CD4-positive, alpha-beta T cell treated with Interleukin-6 at 100 ng/mL for 8 hours (primary cell): ENCODE measurements at regions not wholly inside any gene's neighbourhood (a gene's known extent, or its start where the extent isn't known, plus 50 kb on each side); places are given as distances from the start of the nearest gene placed in this dataset.
"Not testable (repeated sequence)": the region's sequence is repeated elsewhere in the genome, so short reads cannot be mapped to it uniquely, and the experiment has no call there.

Source experiments
- DNase-seq: peaks from one replicate; pipeline ENCODE4 v3.0.0-alpha.2; 2020; ENCODE audit warnings: mixed read lengths, low spot score

- DNase-seq = no peak
Measured at GRCh38 chr5:72760259-72760658, 56.2 kb upstream of the TNPO1 start.

- no peak for DNase-seq
Measured at GRCh38 chr5:72752909-72753308, 63.6 kb upstream of the TNPO1 start.

- DNase-seq = no peak
Measured at GRCh38 chr5:72749362-72749997, 67.0 kb upstream of the TNPO1 start.

GRCh38 chr5:72747826-72748225 lies 68.6 kb upstream of the TNPO1 start:
- DNase-seq = no peak

- no peak for DNase-seq
Measured at GRCh38 chr5:72746736-72747135, 69.7 kb upstream of the TNPO1 start.

GRCh38 chr5:72744136-72744535 lies 72.3 kb upstream of the TNPO1 start:
- no peak for DNase-seq

GRCh38 chr5:72741805-72742204 lies 74.7 kb upstream of the TNPO1 start:
- no peak for DNase-seq

GRCh38 chr5:72733810-72734209 lies 82.7 kb upstream of the TNPO1 start:
- no peak for DNase-seq

- no peak for DNase-seq
Measured at GRCh38 chr5:72723581-72723980, 92.9 kb upstream of the TNPO1 start.

GRCh38 chr5:72722792-72723452 lies 93.5 kb upstream of the TNPO1 start:
- DNase-seq = no peak

GRCh38 chr5:72721844-72722243 lies 94.6 kb upstream of the TNPO1 start:
- no peak for DNase-seq

- no peak for DNase-seq
Measured at GRCh38 chr5:72720205-72720604, 96.3 kb upstream of the TNPO1 start.

GRCh38 chr5:72711351-72711750 lies 105.1 kb upstream of the TNPO1 start:
- no peak for DNase-seq

GRCh38 chr5:72709341-72709740 lies 107.1 kb upstream of the TNPO1 start:
- DNase-seq = no peak

- no peak for DNase-seq
Measured at GRCh38 chr5:72705178-72705577, 111.3 kb upstream of the TNPO1 start.

GRCh38 chr5:72703876-72704275 lies 112.6 kb upstream of the TNPO1 start:
- no peak for DNase-seq

GRCh38 chr5:72702881-72703434 lies 113.5 kb upstream of the TNPO1 start:
- no peak for DNase-seq

GRCh38 chr5:72702105-72702504 lies 114.4 kb upstream of the TNPO1 start:
- not testable (repeated sequence) for DNase-seq

GRCh38 chr5:72698481-72698880 lies 118.0 kb upstream of the TNPO1 start:
- DNase-seq = no peak

- no peak for DNase-seq
Measured at GRCh38 chr5:72697622-72698021, 118.8 kb upstream of the TNPO1 start.

GRCh38 chr5:72695659-72696058 lies 120.8 kb upstream of the TNPO1 start:
- DNase-seq = no peak

- DNase-seq = no peak
Measured at GRCh38 chr5:72694856-72695255, 121.6 kb upstream of the TNPO1 start.

- no peak for DNase-seq
Measured at GRCh38 chr5:72693546-72694205, 122.8 kb upstream of the TNPO1 start.
